Stimulated activated CD4-positive, alpha-beta T cell treated with anti-CD3 and anti-CD28 coated beads, Interleukin-15, amount 100 ng/mL, for 48 hours (primary cell): ENCODE measurements at regions not wholly inside any gene's neighbourhood (a gene's known extent, or its start where the extent isn't known, plus 50 kb on each side); places are given as distances from the start of the nearest gene placed in this dataset.

Source experiments
- DNase-seq, 2 donors: peaks; one replicate each; pipeline ENCODE4 v3.0.0-alpha.2; 2020; ENCODE audit warnings: low read depth in 2 of 2

DNA sequence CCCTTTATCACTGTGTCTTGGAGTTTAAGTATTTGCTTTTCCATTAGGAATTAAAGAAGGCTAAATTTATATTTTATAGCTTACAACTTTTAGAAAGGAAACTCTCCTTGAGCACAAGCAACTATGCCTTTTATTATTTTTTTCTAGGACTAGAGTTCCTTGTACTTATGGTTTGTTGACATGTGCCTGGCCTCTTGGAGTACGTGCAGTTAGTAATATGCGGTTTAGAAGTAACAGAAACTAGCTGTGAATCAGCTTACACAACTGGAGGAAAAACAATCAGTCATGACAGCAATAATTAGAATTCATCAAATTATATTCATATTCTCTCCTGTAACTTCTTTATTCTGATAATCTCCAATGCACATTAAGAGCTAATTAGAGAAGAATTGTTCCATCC, 428.7 kb downstream of the AEBP2 start:
- no peak for DNase-seq

DNA sequence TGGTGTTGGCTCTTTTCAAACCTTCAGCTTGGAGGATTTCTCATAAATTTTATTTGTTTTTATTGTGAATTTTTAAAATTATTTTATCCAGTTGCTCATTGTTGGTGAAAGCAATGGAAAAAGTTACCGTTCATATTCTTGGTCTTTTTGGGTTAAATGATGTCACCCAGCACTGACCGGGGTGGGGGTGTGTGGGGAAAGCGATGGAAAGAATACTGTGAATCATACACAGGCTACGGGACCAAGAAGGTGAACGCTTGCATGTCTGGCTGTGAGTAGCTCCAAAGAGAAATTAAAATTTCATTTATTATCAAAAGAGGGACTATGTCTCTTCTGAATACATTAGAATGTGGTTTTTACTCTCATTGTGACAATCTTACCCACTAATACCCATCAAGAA, 430.1 kb downstream of the AEBP2 start:
- DNase-seq, result no peak

DNA sequence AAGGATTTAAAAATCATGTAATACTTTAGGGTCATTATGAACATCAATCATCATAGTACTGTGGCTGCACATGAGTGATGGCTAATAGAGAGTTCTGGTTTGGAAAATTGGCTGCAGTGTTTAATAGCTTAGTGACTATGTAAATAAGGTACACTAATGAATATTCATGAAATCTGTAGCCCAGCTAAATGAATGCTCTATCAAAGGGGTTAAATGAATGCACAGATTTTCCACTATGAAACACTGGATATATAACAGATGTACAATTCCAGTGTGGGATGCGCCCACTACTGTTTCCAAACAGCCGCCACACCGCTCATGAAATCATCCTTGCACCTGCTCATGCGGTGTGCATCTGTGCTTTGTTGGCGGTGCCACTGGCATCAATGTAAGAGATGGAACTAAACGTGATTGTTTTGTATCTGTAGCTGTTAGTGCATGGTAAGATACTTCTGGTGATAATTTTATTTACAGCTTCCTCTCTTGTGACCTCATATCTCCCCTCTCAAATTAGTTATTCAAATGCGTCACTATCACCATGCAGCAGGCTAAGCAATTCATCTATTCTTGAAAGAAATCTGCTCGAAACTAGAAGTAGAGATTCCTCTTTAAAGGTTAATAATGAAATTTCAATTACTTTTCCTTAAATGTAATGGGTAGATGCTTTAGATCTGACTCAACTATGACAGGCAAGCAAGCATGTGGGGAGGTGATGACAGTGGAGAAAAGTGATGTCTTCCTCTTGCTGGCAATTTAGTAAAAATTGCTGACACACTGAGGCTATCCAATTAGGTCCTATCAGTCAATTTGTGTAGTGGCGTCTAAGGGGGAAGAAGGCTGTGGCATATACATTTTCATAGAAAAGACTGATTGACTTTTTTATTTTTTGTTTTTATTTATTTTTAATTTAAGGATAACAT, 433.6 kb downstream of the AEBP2 start:
- DNase-seq, result no peak

DNA sequence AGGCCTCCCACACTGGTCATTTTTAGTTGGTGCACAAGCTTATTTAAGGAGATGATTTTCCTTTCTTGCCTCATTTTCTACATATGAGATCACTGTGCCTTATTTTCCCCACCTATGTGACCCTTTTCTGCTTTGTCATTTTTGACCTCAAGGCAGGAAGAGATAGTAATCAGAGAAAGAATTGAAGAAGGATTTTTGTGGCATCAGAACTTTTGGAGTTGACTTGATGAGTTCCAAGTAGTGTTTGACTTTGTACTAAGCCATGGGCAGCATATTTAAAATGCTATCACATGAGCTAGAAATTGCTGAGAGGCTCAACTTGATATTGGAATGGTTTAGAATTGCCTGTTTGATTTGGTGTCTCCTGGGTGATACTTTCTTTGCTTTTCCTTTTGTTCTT, 440.8 kb downstream of the AEBP2 start:
- DNase-seq, result no peak

DNA sequence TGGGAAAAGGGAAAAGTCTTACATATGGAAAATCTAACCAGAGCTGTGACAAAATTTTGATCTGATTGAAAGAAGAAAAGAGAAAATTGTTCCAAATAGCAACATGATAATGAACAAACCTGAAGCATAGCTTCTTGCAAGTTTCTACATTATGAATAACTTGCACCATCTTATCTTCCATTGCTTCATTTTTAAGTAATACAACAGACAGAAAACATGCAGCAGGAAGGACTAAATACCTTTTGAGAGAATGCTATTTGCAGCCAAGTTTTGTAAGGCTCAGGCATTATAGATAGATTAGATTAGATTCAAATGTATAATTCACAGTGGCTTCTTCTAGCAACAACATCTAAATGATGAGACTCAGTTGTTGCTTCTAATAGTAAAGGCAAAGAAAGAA, 441.4 kb downstream of the AEBP2 start:
- DNase-seq, result no peak

DNA sequence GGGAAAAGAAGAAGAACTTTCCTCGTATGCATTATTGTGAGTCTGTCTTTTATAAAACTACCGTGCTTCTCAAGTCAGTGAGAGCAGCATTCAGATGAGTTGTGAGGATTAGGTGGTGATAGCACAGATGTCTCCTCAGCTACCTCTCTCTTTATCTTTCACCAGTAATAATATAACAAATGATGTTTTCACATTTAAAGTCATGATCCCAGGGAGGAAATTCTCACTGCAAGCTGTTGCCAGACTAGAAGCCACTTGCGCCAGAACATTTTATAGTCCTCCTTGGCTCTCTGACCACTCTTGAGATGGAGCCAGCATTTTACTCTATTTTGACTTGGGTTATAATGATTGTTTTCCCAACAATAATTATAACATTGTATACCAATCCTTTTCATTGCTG, 443.1 kb downstream of the AEBP2 start:
- DNase-seq, result no peak

DNA sequence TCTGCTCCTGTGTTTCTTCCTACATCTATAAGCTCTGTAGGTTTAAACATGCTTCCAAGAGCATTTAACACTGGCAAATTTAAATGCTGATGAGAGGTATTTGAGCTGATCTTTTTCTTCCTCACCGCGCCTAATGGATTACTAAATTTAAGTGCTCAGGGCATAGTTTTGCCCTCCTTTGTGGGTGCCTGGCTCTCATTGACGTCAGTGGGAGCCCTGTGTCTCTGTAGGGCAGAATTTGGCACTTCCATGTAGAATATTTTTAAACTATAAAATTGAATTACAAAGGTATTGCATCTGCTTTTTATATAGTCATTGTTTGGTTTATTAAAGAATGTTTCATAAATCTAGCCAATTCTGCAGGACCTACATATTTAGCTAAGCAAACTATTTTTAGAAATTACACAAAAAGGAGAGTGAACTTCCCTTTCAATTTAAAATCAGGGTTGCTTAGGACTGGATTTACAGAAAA, 444.8 kb downstream of the AEBP2 start:
- DNase-seq, result no peak

DNA sequence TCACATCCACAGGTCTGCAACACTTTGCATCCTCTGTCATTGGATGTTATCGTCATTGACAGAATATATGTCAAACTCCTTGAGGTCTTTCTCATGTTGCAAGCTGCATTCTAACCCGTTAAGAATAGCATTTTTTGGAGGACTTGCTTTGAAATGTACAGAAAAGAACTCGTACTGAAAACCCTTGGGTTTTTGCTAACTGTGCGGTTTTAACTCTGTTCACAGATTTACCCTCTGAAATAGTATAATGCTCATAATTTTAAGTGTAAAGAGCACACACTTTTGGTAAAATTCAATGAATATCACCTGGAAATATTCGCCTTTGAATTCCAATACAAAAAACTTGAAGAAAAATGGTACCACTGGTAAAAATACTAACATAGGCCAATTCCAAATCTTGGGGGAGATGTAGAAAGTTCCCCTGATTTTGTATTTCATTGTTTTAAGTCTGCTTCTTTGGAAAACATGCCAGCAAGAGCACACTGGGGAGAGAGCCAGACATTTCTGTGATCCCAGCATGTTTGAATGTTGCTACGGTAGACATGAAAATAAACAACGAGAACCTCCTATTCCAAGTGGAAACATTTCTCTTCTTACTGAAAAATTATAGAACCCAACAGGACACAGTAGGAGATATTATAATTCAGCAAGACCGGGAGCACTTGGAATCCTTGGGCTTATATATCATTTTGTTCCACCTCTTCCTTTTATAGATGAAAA, 446.0 kb downstream of the AEBP2 start:
- DNase-seq, result no peak

DNA sequence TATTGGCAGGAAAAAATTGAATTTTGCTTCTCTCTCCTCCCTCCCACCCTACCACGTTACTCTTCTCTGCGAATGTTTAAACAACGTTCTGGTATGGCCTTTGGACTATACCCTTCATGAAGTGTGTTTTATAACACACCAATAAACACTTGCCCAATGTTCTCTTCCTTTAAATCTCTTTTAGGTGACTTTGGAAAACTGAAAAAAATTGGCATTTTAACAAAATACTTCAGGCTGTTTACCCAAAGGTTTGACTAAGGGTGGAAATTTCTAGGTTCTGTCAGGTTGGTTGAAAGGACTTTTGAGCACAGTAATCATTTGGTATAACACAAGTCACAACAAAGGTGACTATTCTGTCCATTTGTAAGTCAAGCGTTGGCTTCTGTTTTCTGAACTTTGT, 446.8 kb downstream of the AEBP2 start:
- DNase-seq, result no peak

DNA sequence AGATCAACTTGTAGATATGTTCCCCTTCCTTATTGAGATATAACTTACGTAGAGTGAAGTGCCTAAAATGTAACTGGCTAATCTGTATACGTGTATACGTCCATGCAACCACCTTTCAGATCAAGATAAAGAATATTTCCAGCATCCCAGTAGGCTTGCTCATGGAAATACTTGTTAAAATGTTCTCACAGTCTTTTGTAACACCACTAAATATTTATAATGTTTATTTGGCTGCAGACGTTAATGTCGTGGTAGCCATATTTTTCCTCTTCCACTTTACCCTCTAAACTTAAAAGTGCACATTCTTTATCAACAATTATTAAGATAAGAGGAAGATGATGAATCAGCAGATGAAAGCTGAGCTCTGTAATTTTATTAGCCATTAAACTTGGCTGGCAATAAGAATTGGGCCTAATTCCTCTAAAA, 447.4 kb downstream of the AEBP2 start:
- no peak for DNase-seq

DNA sequence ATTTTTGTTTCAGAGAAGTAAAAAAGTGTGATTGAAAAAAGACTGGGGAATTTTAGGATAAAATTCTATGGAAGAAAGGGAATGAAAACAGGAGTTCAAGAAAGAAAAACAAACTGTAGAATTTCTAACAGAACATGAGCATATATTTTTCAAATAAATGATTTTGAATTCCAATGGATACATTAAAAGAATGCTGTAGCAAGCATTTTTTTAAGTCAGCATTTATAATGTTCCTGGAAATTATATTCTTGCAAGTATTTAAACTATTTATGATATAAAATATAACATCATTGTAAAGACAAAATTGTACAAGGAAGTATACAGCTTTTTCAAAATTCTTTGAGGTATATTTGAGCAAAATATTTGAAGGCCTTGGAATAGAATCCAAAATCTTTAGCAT, 450.7 kb downstream of the AEBP2 start:
- no peak for DNase-seq

DNA sequence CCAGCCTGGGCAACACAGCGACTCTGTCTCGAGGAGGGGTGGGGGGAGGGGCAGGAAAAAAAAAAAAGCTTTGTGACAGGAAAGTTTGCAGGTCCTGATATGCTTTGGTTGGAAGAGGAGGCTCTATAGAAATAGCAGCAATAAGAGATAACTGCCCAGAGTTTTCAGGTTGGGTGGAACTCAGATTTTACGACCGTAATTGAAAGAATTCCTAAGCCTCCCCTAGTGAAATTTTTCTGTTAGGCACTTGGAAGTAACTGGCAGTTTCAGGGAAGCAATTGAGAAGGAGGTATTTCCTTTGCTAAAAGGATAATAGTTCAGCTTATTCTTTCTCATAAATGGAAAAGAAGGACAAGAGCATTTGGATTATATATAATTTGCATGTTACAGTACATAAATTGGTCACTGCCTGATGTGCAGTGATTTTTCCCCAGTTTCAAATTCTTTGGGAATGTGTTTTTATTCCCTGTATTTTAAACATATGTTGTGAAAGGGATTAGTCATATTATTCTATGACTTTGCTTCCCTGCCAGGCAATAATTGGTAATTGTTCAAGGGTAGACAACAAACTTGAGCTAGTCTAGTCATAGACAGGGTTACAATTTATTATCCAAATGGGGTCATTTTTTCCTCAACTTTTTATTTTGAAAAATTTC, 452.8 kb downstream of the AEBP2 start:
- no peak for DNase-seq

DNA sequence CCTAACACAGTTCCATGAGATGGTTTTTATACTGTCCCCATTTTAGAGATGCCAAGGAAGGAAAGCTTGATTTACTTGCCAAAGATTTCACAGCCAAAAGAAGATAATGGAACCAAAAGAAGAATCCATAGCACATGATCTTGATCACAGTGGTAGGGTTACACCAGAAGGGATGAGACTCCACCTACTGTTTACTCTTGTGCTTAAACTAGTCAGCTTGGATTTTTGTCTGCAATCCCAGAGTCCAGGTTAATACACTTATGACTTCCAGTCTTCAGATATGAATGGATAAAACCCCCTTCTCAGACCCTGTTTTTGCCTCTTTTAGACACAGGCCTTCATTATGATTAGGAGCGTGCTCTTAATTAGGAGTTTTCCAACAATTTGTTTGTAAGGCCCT, 454.2 kb downstream of the AEBP2 start:
- DNase-seq, result no peak

DNA sequence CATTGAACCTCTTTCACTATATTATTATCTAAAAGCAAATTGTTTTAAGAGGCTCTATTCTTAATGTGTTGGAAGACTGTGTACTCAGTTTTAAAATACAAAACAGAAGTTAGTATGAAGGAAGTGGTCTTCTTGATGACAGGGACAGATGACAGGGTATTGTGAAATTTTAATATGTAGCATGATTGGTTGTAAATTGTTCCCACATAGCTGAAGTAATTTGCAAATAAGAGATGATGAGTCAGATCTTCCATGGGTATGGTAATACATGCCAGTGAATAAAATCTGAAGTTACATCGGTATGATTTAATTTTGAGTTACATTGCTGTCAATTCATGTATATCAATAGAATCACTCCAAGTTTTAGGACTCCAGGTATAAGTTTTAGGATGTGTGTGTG, 454.8 kb downstream of the AEBP2 start:
- DNase-seq, result no peak

DNA sequence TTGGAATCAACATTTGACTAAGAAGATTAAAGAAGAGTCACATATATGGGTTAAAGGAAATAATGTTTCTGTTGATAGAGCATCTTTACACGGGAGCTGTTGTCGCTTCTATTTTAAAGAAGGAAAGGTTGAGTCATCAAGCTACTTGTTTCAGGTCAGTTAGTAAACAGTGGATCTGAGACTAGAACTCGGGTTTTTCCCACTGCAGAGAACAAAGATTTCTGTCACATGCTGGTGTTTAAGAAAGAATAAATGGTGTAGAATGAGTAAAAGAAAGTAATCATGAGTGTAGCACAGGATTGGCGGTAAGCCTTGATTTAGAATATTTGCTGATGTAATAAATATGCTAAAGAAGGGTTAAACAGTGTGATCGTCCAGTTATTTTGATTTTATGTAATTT, 455.5 kb downstream of the AEBP2 start:
- DNase-seq, result no peak

DNA sequence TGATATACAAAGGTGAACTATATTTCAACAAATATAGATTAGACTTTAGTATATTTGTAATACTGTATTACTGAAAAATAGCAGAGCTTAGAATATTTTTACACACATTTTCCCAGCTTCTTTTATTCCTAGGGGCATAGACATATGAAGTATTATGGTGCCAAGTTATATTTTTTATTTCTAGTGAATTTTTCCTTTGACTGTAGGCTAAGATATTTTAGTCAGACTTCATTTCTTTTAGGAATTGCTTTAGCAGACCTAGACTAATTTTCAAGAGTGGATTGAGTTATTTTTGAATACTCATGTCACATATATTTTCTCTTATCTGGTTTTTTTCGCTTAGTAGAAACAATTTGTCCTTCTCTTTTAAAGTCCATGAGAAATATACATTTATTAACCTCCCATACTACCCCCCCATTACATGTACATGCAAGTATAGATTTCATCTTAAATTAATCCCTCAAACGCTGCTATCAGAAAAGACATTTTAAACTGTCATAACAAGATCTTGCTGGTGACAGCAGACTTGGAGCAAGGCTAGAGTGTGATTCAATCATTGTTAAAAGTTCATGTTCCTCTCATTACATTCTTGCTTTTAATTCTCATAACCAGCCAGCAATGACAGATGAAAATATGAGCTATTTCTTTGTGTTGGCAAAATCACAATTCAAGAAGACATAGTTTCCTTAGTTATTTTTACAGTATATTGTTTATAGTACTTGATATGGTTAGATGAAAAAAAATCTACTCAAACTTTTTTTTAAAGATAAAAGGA, 456.1 kb downstream of the AEBP2 start:
- DNase-seq, result no peak

DNA sequence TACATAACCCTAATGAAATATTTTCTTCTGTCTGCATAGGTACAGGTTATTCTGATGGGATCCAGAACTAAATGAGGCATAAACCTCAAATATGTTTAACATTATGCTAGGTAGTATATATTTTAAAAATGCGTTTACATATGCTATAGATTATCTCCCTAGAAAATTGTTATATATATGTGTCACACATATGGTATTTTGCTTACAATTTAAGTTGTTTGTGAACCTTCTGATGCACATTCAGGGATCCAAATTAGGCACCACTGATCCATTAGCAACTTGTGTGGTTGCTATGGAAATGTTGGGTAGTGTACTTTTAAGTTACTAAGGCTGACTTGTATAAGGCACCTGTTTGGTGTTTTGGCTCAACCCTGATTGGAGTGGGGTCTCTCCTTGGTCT, 456.7 kb downstream of the AEBP2 start:
- DNase-seq, result no peak

DNA sequence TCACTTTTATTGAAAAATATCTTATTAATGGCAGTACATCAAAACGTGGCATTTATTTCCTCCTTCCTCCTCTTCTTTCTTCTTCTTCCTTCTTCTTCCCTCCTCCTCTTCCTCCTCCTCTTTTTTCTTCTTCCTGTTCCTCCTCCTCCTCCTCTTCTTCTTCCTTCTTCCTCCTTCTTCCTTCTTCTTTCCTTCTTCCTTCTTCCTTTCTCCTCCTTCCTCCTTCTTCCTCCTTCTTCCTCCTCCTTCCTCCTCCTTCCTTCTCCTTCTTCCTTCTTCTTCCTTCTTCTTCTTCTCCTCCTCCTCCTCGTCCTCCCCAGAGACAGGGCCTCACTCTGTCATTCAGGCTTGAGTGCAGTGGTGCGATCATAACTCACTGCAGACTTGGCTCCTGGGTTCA, 457.2 kb downstream of the AEBP2 start:
- no peak for DNase-seq

DNA sequence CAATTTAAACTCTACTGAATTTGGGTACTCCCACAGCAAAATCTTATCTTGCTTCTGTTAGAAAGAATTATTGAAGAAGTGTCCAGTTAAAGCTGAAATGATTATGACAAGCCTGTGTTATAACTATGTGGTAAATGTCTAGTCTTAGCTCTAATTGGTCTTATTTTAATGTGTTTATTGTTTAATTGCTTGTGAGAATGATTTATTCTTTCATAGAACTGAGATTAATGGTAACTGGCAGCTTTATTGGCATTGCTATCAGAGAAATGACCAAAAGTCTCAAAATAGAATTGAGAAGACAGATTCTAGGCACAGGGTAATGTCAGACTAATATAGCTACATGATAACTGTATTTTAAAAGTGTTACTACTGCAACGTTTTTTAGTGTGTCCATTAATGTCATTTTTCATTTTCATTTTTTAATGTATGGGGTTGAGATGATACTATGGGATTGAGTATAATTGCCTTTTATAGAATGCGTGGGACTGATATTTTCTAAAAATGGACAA, 458.7 kb downstream of the AEBP2 start:
- DNase-seq, result no peak

DNA sequence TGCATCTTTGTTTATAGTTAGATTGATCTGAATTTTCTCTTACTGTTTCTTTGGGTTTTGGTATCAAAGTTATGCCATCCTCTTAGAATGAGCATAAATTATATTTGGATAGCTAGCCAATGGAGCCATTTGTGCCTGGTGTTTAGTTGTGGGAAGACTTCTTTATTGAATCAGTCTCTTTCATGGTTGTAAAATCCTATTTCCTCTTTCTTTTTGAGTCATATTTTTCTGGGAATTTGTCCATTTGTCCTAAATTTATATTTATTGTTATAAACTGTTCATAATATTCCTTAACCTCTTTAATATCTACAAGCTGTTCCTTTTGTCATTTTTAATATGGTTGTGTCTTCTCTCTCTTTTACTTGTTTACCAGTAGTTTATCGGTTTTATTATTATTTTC, 462.5 kb downstream of the AEBP2 start:
- no peak for DNase-seq

DNA sequence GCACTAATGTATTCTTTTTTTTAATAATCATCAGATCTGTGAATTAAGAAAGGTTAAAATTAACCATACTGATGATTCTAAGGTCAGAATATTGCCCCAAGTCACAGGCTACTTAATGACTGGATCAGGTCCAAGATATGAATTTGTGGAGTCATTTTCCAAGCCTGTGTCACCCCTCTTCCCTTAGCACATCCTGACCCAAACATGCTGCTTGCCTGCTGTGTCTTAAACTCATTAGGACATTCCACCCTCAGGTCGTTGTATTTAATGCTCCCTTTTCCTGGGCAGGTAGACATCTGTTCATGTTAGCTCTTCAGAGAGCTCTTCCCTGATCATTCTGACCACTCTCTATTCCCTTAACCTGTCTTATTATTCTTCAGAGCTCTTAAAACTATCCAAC, 463.5 kb upstream of the PDE3A start:
- no peak for DNase-seq

DNA sequence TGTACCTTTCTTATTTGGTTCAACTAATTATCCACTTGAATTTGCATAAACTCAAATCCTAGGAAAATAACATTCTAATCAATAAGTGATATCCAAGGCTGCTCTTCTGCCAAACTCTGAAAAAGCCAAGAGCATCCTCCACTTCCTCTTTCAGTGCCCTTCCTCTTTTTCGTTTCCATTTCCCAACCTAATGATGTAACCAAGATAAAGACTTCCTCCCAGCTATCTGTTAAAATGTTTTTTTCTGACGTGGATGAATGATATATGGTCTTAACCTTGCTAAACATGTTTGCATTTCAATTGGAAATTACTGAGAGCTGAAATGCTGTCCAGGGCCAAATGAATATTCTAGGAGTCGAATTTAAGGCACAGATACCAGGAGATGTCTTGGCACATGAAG, 459.5 kb upstream of the PDE3A start:
- DNase-seq, result no peak
